ENCODE measurements at regions not wholly inside any gene's neighbourhood (a gene's known extent, or its start where the extent isn't known, plus 50 kb on each side); places are given as distances from the start of the nearest gene placed in this dataset.

GRCh38 chr4:114358901-114359300, 239.7 kb upstream of the UGT8 start:
- Histone ChIP-seq H3K79me2 (ENCODE audit: control insufficient read depth in 1 of 2, insufficient read depth in 2 of 2, low read length in 2 of 2) (no peaks in the 10 kb centered on the region), H3K4me3 (ENCODE audit: extremely low read depth in 1 of 4, insufficient read depth in 2 of 4, low read depth in 3 of 4, low read length in 4 of 4) (no peak overlapping the region), H3K79me1 (ENCODE audit: low read depth, low read length) (no peaks in the 10 kb centered on the region), H3K23ac (ENCODE audit: insufficient read length) (no peak overlapping the region), H4K91ac (replicated peaks; ENCODE audit: insufficient read length, low read length) (no peak overlapping the region), H4K20me1 (replicated peaks in 1 of 2; ENCODE audit: control insufficient read depth in 1 of 2, insufficient read depth in 2 of 2, low read length in 2 of 2) (no peaks in the 10 kb centered on the region), H3K9ac (replicated peaks in 1 of 4; ENCODE audit: extremely low read depth in 1 of 4, low read depth in 3 of 4, low read length in 3 of 4) (no peak overlapping the region), H4K5ac (ENCODE audit: insufficient read length, low read depth, low read length) (no peak overlapping the region), H2BK5ac (ENCODE audit: low read depth, low read length) (no peak overlapping the region; the same call in 1 of the 2 replicates), H2BK15ac (ENCODE audit: low read length) (no peak overlapping the region), H3K27ac (ENCODE audit: low read depth, low read length) (no peak overlapping the region), H3K4me2 (ENCODE audit: insufficient read depth in 1 of 2, low read depth in 2 of 2, low read length in 2 of 2) (no peak overlapping the region), H3K14ac (ENCODE audit: insufficient read length) (no peak overlapping the region), H3K4ac (replicated peaks; ENCODE audit: insufficient read length, low read depth, low read length) (no peak overlapping the region), H3K4me1 (replicated peaks in 1 of 4; ENCODE audit: control insufficient read depth in 3 of 4, insufficient read depth in 4 of 4, low read length in 3 of 4) (no peaks in the 10 kb centered on the region), H3K23me2 (ENCODE audit: low read depth, low read length) (no peaks in the 10 kb centered on the region), H3K18ac (ENCODE audit: extremely low read depth, low read length) (peak overlapping the region; percentile 48; the same call in 1 of the 2 replicates), H2AFZ (ENCODE audit: low read length) (no peak overlapping the region), H3K36me3 (ENCODE audit: control insufficient read depth in 2 of 4, insufficient read depth in 4 of 4, low read length in 3 of 4) (no peaks in the 10 kb centered on the region), H2AK5ac (ENCODE audit: low read depth, low read length) (no peak overlapping the region), H3K9me3 (ENCODE audit: insufficient read depth in 2 of 2, low read depth in 1 of 2, low read length in 1 of 2) (no peaks in the 10 kb centered on the region), H2BK120ac (replicated peaks; ENCODE audit: low read depth, low read length) (no peak overlapping the region), H3K56ac (replicated peaks; ENCODE audit: insufficient read length, low read depth, low read length) (no peak overlapping the region), H2BK12ac (ENCODE audit: low read depth, low read length) (no peak overlapping the region), H4K8ac (ENCODE audit: extremely low read depth, insufficient read depth, low read length) (no peak overlapping the region), H3K27me3 (replicated peaks in 1 of 4; ENCODE audit: control insufficient read depth in 3 of 4, extremely low read depth in 1 of 4, insufficient read depth in 3 of 4, low read length in 3 of 4) (no peaks in the 10 kb centered on the region), H2BK20ac (ENCODE audit: low read length) (no peak overlapping the region)
- no peak for FAIRE-seq
- POLR2A ChIA-PET (ENCODE audit: partially characterized antibody), result no interaction called here
- no peak for DNase-seq (ENCODE audit: low read depth in 1 of 2, low spot score in 2 of 2)
- CTCF ChIA-PET (ENCODE audit: partially characterized antibody), result no interaction called here
- TF ChIP-seq BCL11A (IDR thresholded peaks at IDR 0.05; ENCODE audit: low read depth in 2 of 2, low read length in 2 of 2) (no peak), KDM1A (IDR thresholded peaks at IDR 0.05; ENCODE audit: borderline replicate concordance, low read length) (no peak)

All from H1 (cell line).